Endodermal cell (in vitro differentiated cells): ENCODE measurements at regions not wholly inside any gene's neighbourhood (a gene's known extent, or its start where the extent isn't known, plus 50 kb on each side); places are given as distances from the start of the nearest gene placed in this dataset.

Source experiments
- DNase-seq: peaks from one replicate; pipeline ENCODE4 v3.0.0-alpha.2; 2017
- H3K27ac ChIP-seq: 2 replicates; pipeline ENCODE4 v1.5.1; 2013; ENCODE audit warnings: mild to moderate bottlenecking, low read depth, low read length, moderate library complexity
- H3K27me3 ChIP-seq: 2 replicates; pipeline ENCODE4 v1.6.1; 2013; ENCODE audit warnings: mild to moderate bottlenecking, low read length, moderate library complexity; ENCODE audit not compliant: insufficient read depth, control insufficient read depth, poor library complexity, severe bottlenecking
- H3K36me3 ChIP-seq: 2 replicates; pipeline ENCODE4 v1.7.0; 2013; ENCODE audit warnings: mild to moderate bottlenecking, low read length, moderate library complexity; ENCODE audit not compliant: control insufficient read depth, insufficient read depth
- H3K4me1 ChIP-seq: one replicate; pipeline ENCODE4 v1.7.0; 2013; ENCODE audit warnings: low read length; ENCODE audit not compliant: control insufficient read depth, insufficient read depth
- H3K4me3 ChIP-seq: 2 replicates; pipeline ENCODE4 v1.5.1; 2013; ENCODE audit warnings: mild to moderate bottlenecking, low read length, moderate library complexity
- H3K9ac ChIP-seq: 2 replicates; pipeline ENCODE4 v1.6.1; 2013; ENCODE audit warnings: mild to moderate bottlenecking, low read length, moderate library complexity; ENCODE audit not compliant: poor library complexity, severe bottlenecking; ENCODE audit errors: extremely low read depth
- H3K9me3 ChIP-seq: 2 replicates; pipeline ENCODE4 v1.6.1; 2013; ENCODE audit warnings: mild to moderate bottlenecking, low read length, moderate library complexity; ENCODE audit not compliant: control insufficient read depth
- H3K27ac Mint-ChIP-seq: 2 replicates; pipeline ENCODE4 v1.8.0; 2020; ENCODE audit warnings: mixed read lengths
- H3K27me3 Mint-ChIP-seq: 2 replicates; pipeline ENCODE4 v1.8.0; 2021; ENCODE audit warnings: mild to moderate bottlenecking, mixed read lengths; ENCODE audit not compliant: insufficient read depth
- H3K36me3 Mint-ChIP-seq: 2 replicates; pipeline ENCODE4 v1.8.0; 2020; ENCODE audit warnings: low read depth, mixed read lengths
- H3K4me1 Mint-ChIP-seq: 2 replicates; pipeline ENCODE4 v1.8.0; 2020; ENCODE audit warnings: mixed read lengths
- H3K4me3 Mint-ChIP-seq: 2 replicates; pipeline ENCODE4 v1.8.0; 2020; ENCODE audit warnings: mild to moderate bottlenecking, moderate library complexity, mixed read lengths
- H3K9me3 Mint-ChIP-seq: 2 replicates; pipeline ENCODE4 v1.8.0; 2020; ENCODE audit warnings: mild to moderate bottlenecking, mixed read lengths
- WGBS, 2 experiments: methylation state at CpG; one replicate each; pipeline versions ENCODE4 v1.1.5 to v1.1.7; 2013; ENCODE audit warnings: missing lambda C conversion rate in 2 of 2, mixed read lengths in 1 of 2; ENCODE audit not compliant: insufficient coverage in 1 of 2, insufficient read length in 1 of 2; 5-methylcytosine and 5-hydroxymethylcytosine counted together
- TF ChIP-seq, protein P1 (sequence below): fragments of 200-600 bp; sonication (generic); conservative IDR thresholded peaks from 2 replicates; pipeline ENCODE4 v1.5.0; 2021; ENCODE audit warnings: antibody characterized with exemption, mild to moderate bottlenecking

- H3K36me3 Mint-ChIP-seq: no peaks in the 10 kb centered on the region
- DNase-seq: no peak
- H3K36me3 ChIP-seq: no peaks in the 10 kb centered on the region
- peaks cover 20% of the 10 kb centered on the region for H3K9me3 ChIP-seq
- no peak overlapping the region for H3K4me3 Mint-ChIP-seq
- H3K27me3 Mint-ChIP-seq: no peaks in the 10 kb centered on the region
- H3K4me3 ChIP-seq: no peak overlapping the region
- H3K4me1 Mint-ChIP-seq: no peaks in the 10 kb centered on the region
- H3K27ac ChIP-seq: no peak overlapping the region
- H3K9me3 Mint-ChIP-seq: peaks cover 89% of the 10 kb centered on the region
- TF ChIP-seq, protein P1, sequence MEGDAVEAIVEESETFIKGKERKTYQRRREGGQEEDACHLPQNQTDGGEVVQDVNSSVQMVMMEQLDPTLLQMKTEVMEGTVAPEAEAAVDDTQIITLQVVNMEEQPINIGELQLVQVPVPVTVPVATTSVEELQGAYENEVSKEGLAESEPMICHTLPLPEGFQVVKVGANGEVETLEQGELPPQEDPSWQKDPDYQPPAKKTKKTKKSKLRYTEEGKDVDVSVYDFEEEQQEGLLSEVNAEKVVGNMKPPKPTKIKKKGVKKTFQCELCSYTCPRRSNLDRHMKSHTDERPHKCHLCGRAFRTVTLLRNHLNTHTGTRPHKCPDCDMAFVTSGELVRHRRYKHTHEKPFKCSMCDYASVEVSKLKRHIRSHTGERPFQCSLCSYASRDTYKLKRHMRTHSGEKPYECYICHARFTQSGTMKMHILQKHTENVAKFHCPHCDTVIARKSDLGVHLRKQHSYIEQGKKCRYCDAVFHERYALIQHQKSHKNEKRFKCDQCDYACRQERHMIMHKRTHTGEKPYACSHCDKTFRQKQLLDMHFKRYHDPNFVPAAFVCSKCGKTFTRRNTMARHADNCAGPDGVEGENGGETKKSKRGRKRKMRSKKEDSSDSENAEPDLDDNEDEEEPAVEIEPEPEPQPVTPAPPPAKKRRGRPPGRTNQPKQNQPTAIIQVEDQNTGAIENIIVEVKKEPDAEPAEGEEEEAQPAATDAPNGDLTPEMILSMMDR: no peak
- H3K9ac ChIP-seq: no peak overlapping the region
- no peak overlapping the region for H3K27ac Mint-ChIP-seq
- H3K4me1 ChIP-seq: no peaks in the 10 kb centered on the region
- H3K27me3 ChIP-seq: no peaks in the 10 kb centered on the region
Measured at GRCh38 chrX:82232679-82233078, 1030.8 kb downstream of the SH3BGRL start.

GRCh38 chrX:82237328-82237727 lies 1035.4 kb downstream of the SH3BGRL start:
- Mint-ChIP-seq H3K4me1 (no peaks in the 10 kb centered on the region), H3K4me3 (no peak overlapping the region), H3K27ac (no peak overlapping the region), H3K36me3 (no peaks in the 10 kb centered on the region), H3K9me3 (peaks cover 90% of the 10 kb centered on the region), H3K27me3 (no peaks in the 10 kb centered on the region)
- Histone ChIP-seq H3K27me3 (no peaks in the 10 kb centered on the region), H3K9me3 (peaks cover 29% of the 10 kb centered on the region), H3K27ac (no peak overlapping the region), H3K4me3 (no peak overlapping the region), H3K4me1 (no peaks in the 10 kb centered on the region), H3K36me3 (no peaks in the 10 kb centered on the region), H3K9ac (no peak overlapping the region)
- 95% methylated on average over 1 of the region's 1 CpG; no CpG with 5 or more reads in 1 of the 2 experiments for WGBS, 2 experiments
- TF ChIP-seq, protein P1: no peak
- no peak for DNase-seq
